Transverse colon (tissue), 4 donors: ENCODE measurements at regions not wholly inside any gene's neighbourhood (a gene's known extent, or its start where the extent isn't known, plus 50 kb on each side); places are given as distances from the start of the nearest gene placed in this dataset.

Experiments
- DNase-seq: peaks from one replicate; pipeline ENCODE4 v3.0.0-alpha.2; 2019
- H3K27ac ChIP-seq, 4 donors: fragments of 200-600 bp; sonication (generic); 2 replicates each; pipeline ENCODE4 v1.5.1; 2016 to 2018; ENCODE audit warnings: inconsistent platforms in 4 of 4
- H3K27me3 ChIP-seq: fragments of 200-600 bp; sonication (generic); 2 replicates; pipeline ENCODE4 v1.5.1; 2017; ENCODE audit warnings: inconsistent platforms
- H3K36me3 ChIP-seq, 4 donors: fragments of 200-600 bp; sonication (generic); 2 replicates each; pipeline ENCODE4 v1.5.1; 2017 to 2019; ENCODE audit warnings: inconsistent platforms in 4 of 4
- H3K4me1 ChIP-seq, 4 donors: fragments of 200-600 bp; sonication (generic); 2 replicates each; pipeline ENCODE4 v1.5.1; 2017 to 2020; ENCODE audit warnings: inconsistent platforms in 4 of 4
- H3K4me3 ChIP-seq, 4 donors: fragments of 200-600 bp; sonication (generic); 1 replicate in 1 of 4; 2 replicates in 3 of 4; pipeline versions ENCODE4 v1.5.1 to v1.6.1; 2017 to 2019; ENCODE audit warnings: inconsistent platforms in 4 of 4
- H3K9me3 ChIP-seq, 2 donors: fragments of 200-600 bp; sonication (generic); 2 replicates each; pipeline ENCODE4 v1.5.1; 2017 to 2019; ENCODE audit warnings: inconsistent platforms in 2 of 2
- CTCF ChIP-seq, 5 experiments: fragments of 200-600 bp in 3 of 5; fragments of 450-650 bp in 2 of 5; sonication (generic) in 3 of 5; IDR thresholded peaks; 1 replicate in 2 of 5; 2 replicates in 3 of 5; pipeline ENCODE4 v1.5.1; 2016 to 2017; ENCODE audit warnings: antibody characterized with exemption in 5 of 5, inconsistent platforms in 3 of 5, mild to moderate bottlenecking in 2 of 5, moderate library complexity in 1 of 5
- EP300 ChIP-seq: sonication (generic); formaldehyde crosslinking; IDR thresholded peaks from one replicate; pipeline ENCODE4 v1.6.1; 2017; ENCODE audit warnings: antibody characterized with exemption, low read depth
- POLR2A ChIP-seq: fragments of 450-650 bp; IDR thresholded peaks from one replicate; pipeline ENCODE4 v1.6.1; 2016; ENCODE audit warnings: antibody characterized with exemption, mild to moderate bottlenecking, moderate library complexity
- POLR2AphosphoS5 ChIP-seq, 3 donors: sonication (generic); formaldehyde crosslinking; IDR thresholded peaks; one replicate each; pipeline ENCODE4 v1.6.1; 2016; ENCODE audit warnings: antibody characterized with exemption in 3 of 3
- WGBS, 2 donors: methylation state at CpG; one replicate each; pipeline ENCODE4 v1.1.5; 2018; ENCODE audit warnings: low coverage in 1 of 2; 5-methylcytosine and 5-hydroxymethylcytosine counted together
- in situ Hi-C, 4 donors: fragments of 200-750 bp; cut with MboI; loops; one replicate each; pipeline versions ENCODE4 v1.15.0 to v1.15.1; 2017; ENCODE audit warnings: low sequenced_read_pairs in 3 of 4, low pct_ligation_motif_present in 1 of 4, low pct_unique_long_range_greater_than_20kb in 1 of 4
- intact Hi-C: fragments of 100-400 bp; cut with DNase I; formaldehyde crosslinking; loops from one replicate; pipeline ENCODE4 v1.15.1; 2023; ENCODE audit warnings: low total_unique reads

GRCh38 chr16:65294708-65295107 lies 172.8 kb upstream of the CDH11 start:
- H3K36me3 ChIP-seq = no peaks in the 10 kb centered on the region
- TF ChIP-seq POLR2AphosphoS5 (IDR thresholded peaks at IDR 0.05) = no peak
- TF ChIP-seq CTCF (IDR thresholded peaks at IDR 0.05) = no peak
- DNase-seq = no peak
- intact Hi-C loops = no loop called here
- H3K9me3 ChIP-seq = no peaks in the 10 kb centered on the region
- H3K27ac ChIP-seq = no peak overlapping the region
- 71 to 80% methylated on average over 1 to 2 of the region's 2 CpGs for WGBS, 2 donors
- no peaks in the 10 kb centered on the region for H3K27me3 ChIP-seq
- H3K4me1 ChIP-seq = peaks cover 0 to 6% (median 0%) of the 10 kb centered on the region in 4 donors
- in situ Hi-C loops = no loop called here
- H3K4me3 ChIP-seq = no peak overlapping the region

GRCh38 chr16:65294165-65294564 lies 172.3 kb upstream of the CDH11 start:
- in situ Hi-C loops = no loop called here

GRCh38 chr16:65289022-65289421 lies 167.2 kb upstream of the CDH11 start:
- in situ Hi-C loops = no loop called here
- no peaks in the 10 kb centered on the region for H3K36me3 ChIP-seq
- intact Hi-C loops = no loop called here

More at GRCh38 chr16:65294165-65294564, 172.3 kb upstream of the CDH11 start:
- no peak for DNase-seq
- 61 to 78% methylated on average over 3 of the region's 3 CpGs for WGBS, 2 donors
- Histone ChIP-seq H3K27ac (no peak overlapping the region), H3K36me3 (no peaks in the 10 kb centered on the region), H3K4me1 (peaks cover 0 to 6% (median 0%) of the 10 kb centered on the region in 4 donors), H3K4me3 (no peak overlapping the region), H3K9me3 (no peaks in the 10 kb centered on the region), H3K27me3 (no peaks in the 10 kb centered on the region)
- intact Hi-C loops = no loop called here
- TF ChIP-seq POLR2A (no peak), CTCF (IDR thresholded peaks at IDR 0.05) (no peak), EP300 (no peak), POLR2AphosphoS5 (IDR thresholded peaks at IDR 0.05) (no peak)

GRCh38 chr16:65287307-65287706 lies 165.4 kb upstream of the CDH11 start:
- no peaks in the 10 kb centered on the region for H3K36me3 ChIP-seq
- WGBS, 2 donors = 22 to 40% methylated on average over 2 of the region's 2 CpGs
- no peak overlapping the region for H3K27ac ChIP-seq
- in situ Hi-C loops (no loop called here), intact Hi-C loops (no loop called here)
- TF ChIP-seq POLR2A (no peak), POLR2AphosphoS5 (IDR thresholded peaks at IDR 0.05) (no peak), CTCF (IDR thresholded peaks at IDR 0.05) (no peak), EP300 (no peak)
- H3K27me3 ChIP-seq = no peaks in the 10 kb centered on the region
- no peaks in the 10 kb centered on the region for H3K9me3 ChIP-seq
- H3K4me1 ChIP-seq = no peaks in the 10 kb centered on the region
- no peak for DNase-seq
- H3K4me3 ChIP-seq = no peak overlapping the region

More at GRCh38 chr16:65289022-65289421, 167.2 kb upstream of the CDH11 start:
- WGBS, 2 donors = 68 to 83% methylated on average over 1 to 4 of the region's 4 CpGs
- no peak for DNase-seq
- TF ChIP-seq EP300 = no peak
- TF ChIP-seq POLR2AphosphoS5 (IDR thresholded peaks at IDR 0.05) = no peak
- no peak for TF ChIP-seq CTCF (IDR thresholded peaks at IDR 0.05)
- TF ChIP-seq POLR2A = no peak
- Histone ChIP-seq H3K27me3 (no peaks in the 10 kb centered on the region), H3K4me3 (no peak overlapping the region), H3K4me1 (no peaks in the 10 kb centered on the region), H3K9me3 (no peaks in the 10 kb centered on the region), H3K27ac (no peak overlapping the region)
